KMS-11 (cell line): ENCODE measurements at regions not wholly inside any gene's neighbourhood (a gene's known extent, or its start where the extent isn't known, plus 50 kb on each side); places are given as distances from the start of the nearest gene placed in this dataset.

Experiments used
- H2AFZ ChIP-seq: fragments of 200-600 bp; sonication (generic); 2 replicates; pipeline ENCODE4 v1.6.1; 2016; ENCODE audit warnings: antibody characterized with exemption, mixed run types, low read depth
- H3K27ac ChIP-seq: fragments of 200-600 bp; sonication (generic); 2 replicates; pipeline ENCODE4 v1.6.1; 2016; ENCODE audit warnings: mild to moderate bottlenecking, mixed run types
- H3K27me3 ChIP-seq: fragments of 200-600 bp; sonication (generic); 2 replicates; pipeline ENCODE4 v1.6.1; 2017; ENCODE audit warnings: mild to moderate bottlenecking, low read depth, mixed run types, moderate library complexity; ENCODE audit not compliant: insufficient read depth
- H3K36me3 ChIP-seq: fragments of 200-600 bp; sonication (generic); 2 replicates; pipeline ENCODE4 v1.6.1; 2017; ENCODE audit warnings: mild to moderate bottlenecking, mixed run types; ENCODE audit not compliant: insufficient read depth
- H3K4me1 ChIP-seq: fragments of 200-600 bp; sonication (generic); 2 replicates; pipeline ENCODE4 v1.6.1; 2016; ENCODE audit warnings: mild to moderate bottlenecking, low read depth, mixed run types; ENCODE audit not compliant: poor library complexity, severe bottlenecking
- H3K4me2 ChIP-seq: fragments of 200-600 bp; sonication (generic); 2 replicates; pipeline ENCODE4 v1.7.0; 2016; ENCODE audit warnings: mild to moderate bottlenecking, mixed run types
- H3K4me3 ChIP-seq: fragments of 200-600 bp; sonication (generic); IDR thresholded peaks from 2 replicates; pipeline ENCODE4 v1.6.1; 2017; ENCODE audit warnings: low read depth, low read length, mixed read lengths; ENCODE audit not compliant: insufficient read depth
- H3K79me2 ChIP-seq: fragments of 200-600 bp; sonication (generic); 2 replicates; pipeline ENCODE4 v1.6.1; 2016; ENCODE audit warnings: low read depth, mixed run types; ENCODE audit not compliant: insufficient read depth
- H3K9ac ChIP-seq: fragments of 200-600 bp; sonication (generic); 2 replicates; pipeline ENCODE4 v1.6.1; 2016; ENCODE audit warnings: mild to moderate bottlenecking, mixed run types
- H4K20me1 ChIP-seq: fragments of 200-600 bp; sonication (generic); 2 replicates; pipeline ENCODE4 v1.6.1; 2016; ENCODE audit warnings: mild to moderate bottlenecking, mixed run types; ENCODE audit not compliant: insufficient read depth
- CTCF ChIP-seq: fragments of 200-600 bp; sonication (generic); conservative IDR thresholded peaks from 2 replicates; pipeline ENCODE4 v1.6.1; 2017; ENCODE audit warnings: low read depth, mild to moderate bottlenecking, antibody characterized with exemption, low read length, moderate library complexity, mixed read lengths

- no peaks in the 10 kb centered on the region for H4K20me1 ChIP-seq
- H3K4me3 ChIP-seq, result no peak overlapping the region
Observed at GRCh38 chr5:66242050-66242715, 98.1 kb downstream of the SREK1 start.

DNA sequence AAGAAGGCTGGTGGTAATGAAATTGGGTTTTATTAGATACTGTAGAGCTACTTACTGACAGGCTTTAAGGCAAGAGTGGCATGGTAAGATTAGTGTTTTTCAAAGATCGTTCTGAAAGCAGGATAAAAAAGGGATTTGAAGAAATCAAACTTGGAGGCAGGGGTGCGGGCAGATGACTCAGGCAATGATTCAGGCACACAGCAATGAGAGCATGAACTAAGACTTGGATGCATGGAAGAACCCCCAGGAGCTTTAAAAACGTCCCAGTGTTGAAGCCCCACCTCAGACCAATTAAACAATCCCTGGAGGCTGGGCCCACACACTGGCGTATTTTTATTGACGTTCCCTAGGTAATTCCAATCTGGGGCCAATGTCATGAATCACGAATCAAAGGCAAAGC lies 102.5 kb downstream of the SREK1 start:
- Histone ChIP-seq H3K4me3 (no peak overlapping the region), H3K27me3 (no peaks in the 10 kb centered on the region), H3K36me3 (no peaks in the 10 kb centered on the region), H3K27ac (no peak overlapping the region), H3K4me2 (no peak overlapping the region), H2AFZ (no peak overlapping the region), H3K4me1 (no peaks in the 10 kb centered on the region), H3K9ac (no peak overlapping the region), H4K20me1 (no peaks in the 10 kb centered on the region), H3K79me2 (no peaks in the 10 kb centered on the region)
- TF ChIP-seq CTCF, result no peak

More at GRCh38 chr5:66242050-66242715, 98.1 kb downstream of the SREK1 start:
- no peaks in the 10 kb centered on the region for H3K4me1 ChIP-seq
- H3K36me3 ChIP-seq, result no peaks in the 10 kb centered on the region
- H2AFZ ChIP-seq, result no peak overlapping the region
- H3K27ac ChIP-seq, result no peak overlapping the region
- no peak overlapping the region for H3K4me2 ChIP-seq
- no peak overlapping the region for H3K9ac ChIP-seq
- no peaks in the 10 kb centered on the region for H3K27me3 ChIP-seq
- no peak for TF ChIP-seq CTCF
- H3K79me2 ChIP-seq, result no peaks in the 10 kb centered on the region

- Histone ChIP-seq H3K4me3 (no peak overlapping the region), H4K20me1 (no peaks in the 10 kb centered on the region), H3K4me2 (no peak overlapping the region), H3K27me3 (no peaks in the 10 kb centered on the region), H2AFZ (no peak overlapping the region), H3K27ac (no peak overlapping the region), H3K79me2 (no peaks in the 10 kb centered on the region), H3K36me3 (no peaks in the 10 kb centered on the region), H3K4me1 (no peaks in the 10 kb centered on the region), H3K9ac (no peak overlapping the region)
- no peak for TF ChIP-seq CTCF
Observed at GRCh38 chr5:66247176-66247960, 103.3 kb downstream of the SREK1 start.

- Histone ChIP-seq H3K36me3 (no peaks in the 10 kb centered on the region), H3K4me3 (no peak overlapping the region), H3K9ac (no peak overlapping the region), H3K4me1 (no peaks in the 10 kb centered on the region), H3K27me3 (no peaks in the 10 kb centered on the region), H4K20me1 (no peaks in the 10 kb centered on the region), H3K27ac (no peak overlapping the region), H3K4me2 (no peak overlapping the region), H2AFZ (no peak overlapping the region), H3K79me2 (no peaks in the 10 kb centered on the region)
- TF ChIP-seq CTCF, result no peak
Observed at GRCh38 chr5:66248874-66249273, 104.8 kb downstream of the SREK1 start.
